ENCODE measurements at regions not wholly inside any gene's neighbourhood (a gene's known extent, or its start where the extent isn't known, plus 50 kb on each side); places are given as distances from the start of the nearest gene placed in this dataset.

DNA sequence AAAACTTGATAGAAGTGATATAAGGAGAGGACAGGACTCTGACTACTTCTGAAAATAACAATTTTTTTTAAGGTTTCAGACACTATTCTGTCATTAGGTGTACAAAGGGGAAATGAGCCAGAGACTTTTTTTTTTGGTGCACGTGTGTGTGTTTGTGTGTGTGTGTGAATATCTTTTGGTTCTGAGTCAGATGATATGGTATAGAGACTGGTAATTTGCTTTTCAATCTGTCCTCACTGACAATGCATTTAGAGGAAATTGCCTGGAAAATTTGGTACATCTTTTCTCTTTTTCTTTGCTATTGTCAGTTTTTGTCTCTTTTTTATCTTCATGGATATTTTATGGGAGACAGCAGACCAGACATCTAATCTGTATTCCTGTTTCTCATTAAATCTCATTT lies 59.3 kb downstream of the DDIT4L start:
- no peak for DNase-seq

DNA sequence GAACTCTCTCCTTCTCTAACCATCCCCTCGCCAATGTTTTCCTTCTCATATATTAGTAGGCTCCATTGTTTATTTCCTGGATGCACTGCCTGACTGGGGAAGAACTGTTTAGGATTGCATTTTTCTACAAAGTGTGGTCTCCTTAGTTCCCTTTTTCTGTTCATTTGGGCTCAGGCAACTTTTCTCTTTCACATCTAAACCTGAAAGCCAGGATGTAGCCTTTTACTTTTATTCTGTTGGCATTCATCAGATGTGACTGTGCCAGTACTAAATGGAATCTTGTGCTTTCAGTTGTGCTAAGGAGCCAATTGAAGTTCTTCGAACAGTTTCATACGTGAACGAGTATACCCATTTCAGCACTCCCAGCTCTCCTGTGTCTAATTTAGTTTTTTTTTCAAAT lies 59.8 kb downstream of the DDIT4L start:
- DNase-seq = no peak

DNA sequence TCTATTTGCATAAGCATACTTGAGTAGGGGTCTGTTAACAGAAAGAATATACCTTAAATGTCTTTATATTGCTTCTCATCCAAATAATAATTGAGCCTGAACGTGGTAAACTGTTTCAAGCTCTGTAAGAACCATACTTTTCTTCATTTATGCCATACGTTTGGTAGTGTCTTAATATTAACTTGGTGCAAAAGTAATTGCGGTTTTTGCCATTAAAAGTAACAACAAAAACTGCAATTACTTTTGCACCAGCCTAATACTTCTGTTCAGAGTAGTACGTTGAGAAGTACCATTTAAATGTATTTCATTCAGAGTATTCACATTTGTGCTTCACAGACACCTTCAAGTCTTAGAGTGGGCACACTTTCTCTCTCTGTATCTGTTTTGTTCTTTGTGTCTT lies 60.5 kb downstream of the DDIT4L start:
- no peak for DNase-seq

DNA sequence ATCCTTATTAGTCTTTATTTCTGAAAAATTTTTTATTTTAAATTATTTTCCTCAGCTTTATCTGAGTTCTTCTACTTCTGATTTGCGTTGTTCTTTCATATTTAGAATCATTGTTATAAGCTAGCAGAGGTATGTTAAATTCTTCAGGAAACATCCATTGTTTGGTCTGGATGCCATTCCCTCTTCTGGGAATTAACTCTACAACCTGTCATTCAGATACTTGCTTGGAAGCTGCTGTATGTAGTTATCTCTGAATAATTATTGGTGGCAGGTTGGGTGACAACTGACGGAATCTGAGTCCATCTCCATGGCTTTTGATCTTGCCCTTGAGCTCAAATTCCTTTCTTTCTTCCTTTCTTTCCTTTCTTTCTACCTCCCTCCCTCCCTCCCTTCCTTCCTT lies 61.9 kb downstream of the DDIT4L start:
- DNase-seq = no peak

DNA sequence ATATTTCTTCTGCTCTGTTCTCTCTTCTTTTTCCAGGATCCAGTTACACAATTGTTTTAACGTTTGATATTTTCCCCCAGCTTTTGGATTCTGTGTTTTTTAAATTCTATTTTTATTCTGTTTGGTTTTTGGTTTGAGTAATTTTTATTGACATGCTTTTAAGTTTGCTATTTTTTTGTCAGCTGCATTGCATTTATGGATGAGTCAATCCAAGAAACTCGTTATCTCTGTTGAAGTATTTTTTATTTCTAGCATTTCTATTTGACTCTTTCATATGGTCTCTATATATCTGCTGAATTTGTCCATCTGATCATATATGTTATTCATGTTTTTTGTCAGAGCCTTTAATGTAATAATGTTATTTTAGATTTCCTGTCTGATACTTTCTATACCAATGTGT lies 65.6 kb downstream of the DDIT4L start:
- DNase-seq = no peak

DNA sequence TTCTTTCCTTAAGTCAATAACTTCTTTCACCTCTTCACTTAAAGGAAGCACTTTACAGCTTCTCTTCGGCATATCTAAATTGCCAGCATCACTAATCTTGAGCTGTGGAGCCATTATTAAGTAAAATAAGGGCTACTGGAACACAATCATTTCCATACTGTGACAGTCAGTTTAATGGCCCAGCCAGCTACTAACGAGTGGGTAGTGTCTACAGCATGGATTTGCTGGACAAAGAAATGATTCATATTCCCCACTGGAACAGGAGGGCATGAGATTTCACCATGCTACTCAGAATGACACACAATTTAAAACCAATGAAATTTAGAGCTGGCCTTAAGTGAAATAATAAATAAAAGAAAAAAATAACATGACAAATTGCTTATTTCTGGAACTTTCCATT lies 72.1 kb downstream of the DDIT4L start:
- no peak for DNase-seq

DNA sequence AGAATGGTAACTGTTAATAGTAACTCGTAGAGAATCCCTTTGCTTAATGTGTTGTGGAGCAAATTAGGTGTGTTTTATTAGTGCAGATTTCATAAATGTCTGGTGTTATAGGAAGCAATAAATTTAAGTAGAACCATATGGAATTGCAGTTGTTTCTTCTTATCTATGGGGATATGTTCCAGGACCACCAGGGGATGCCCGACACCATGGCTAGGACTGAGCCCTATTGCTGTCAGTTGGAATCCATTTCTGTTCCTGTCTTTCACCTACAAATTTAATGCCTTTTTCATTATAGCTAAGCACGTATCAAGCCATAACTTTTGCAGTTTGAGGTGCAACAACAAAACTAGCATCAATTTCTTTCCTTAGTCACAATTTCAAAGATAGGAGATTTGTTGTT lies 72.5 kb downstream of the DDIT4L start:
- DNase-seq = no peak

DNA sequence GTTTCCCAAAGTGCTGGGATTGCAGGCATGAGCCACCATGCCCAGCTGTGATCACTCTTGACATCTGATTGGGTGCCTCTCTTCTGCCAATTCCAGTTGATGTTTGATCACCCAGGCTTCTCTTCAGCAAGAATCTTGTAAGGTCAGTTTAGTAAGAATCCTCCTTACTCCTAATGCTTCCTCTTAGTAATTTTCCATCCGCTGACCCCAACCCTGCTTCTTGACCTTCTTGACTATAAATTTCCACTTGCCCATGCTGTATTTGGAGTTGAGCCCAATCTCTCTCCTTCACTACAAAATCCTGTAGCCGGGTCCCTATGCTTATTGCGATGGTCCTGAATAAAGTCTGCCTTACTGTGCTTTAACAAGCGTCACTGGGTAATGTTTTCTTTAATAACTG lies 75.4 kb downstream of the DDIT4L start:
- DNase-seq = no peak

DNA sequence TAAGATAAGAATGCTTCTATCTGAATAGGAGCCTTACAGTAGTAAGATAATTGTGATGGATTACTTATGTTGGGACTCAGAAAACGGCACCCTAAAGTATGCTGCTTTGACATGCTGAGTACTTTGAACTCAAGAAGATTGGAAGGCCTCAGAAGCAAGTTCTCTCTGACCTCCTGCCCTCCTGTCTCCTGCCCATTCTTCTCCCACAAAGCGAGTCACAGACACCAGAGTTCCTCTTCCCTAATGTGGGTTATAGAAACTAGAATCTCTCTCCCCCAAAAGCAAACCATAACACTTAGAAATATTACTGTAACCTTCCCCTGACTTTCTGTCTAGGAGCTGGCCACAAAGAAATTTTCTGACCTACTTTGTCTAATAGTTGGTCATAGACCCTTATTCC lies 76.5 kb downstream of the DDIT4L start:
- DNase-seq = no peak

DNA sequence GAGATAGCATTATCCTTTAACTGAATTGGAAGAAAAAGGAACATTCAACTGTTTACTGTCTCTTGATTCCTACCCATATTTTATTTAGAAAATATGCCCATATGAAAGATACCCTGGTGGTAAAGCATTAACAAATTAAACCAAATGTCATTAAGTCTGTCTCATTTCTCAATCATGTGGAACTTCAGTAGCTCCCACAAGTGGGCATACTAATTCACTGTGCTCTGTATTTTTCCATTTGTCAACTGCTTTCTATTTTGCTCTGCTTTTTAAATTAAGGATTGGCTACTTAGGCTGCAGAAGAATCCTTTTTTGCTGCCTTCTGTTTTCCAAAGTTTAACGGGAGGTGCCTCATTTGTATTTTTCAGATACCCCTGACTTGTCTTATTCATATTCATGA lies 77.2 kb downstream of the DDIT4L start:
- DNase-seq = no peak

DNA sequence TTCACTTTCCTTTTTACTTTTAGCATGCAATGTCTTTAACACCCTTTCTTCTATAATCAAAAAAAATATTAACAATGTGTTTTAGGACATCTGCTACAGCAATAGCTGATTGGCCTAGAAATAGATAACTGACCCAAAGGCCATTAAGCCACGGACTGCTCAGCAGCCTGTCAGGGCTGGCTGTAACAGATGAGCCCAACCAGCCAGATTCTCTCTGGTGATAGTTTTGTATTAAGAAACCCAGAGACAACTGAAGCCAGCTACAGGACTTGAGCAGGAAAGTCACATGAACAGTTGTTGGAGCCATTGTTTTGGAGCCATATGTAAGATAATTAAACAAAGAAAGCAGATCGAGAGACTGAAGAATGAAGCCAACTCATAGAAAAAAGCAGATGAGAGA lies 80.3 kb downstream of the DDIT4L start:
- DNase-seq = no peak

DNA sequence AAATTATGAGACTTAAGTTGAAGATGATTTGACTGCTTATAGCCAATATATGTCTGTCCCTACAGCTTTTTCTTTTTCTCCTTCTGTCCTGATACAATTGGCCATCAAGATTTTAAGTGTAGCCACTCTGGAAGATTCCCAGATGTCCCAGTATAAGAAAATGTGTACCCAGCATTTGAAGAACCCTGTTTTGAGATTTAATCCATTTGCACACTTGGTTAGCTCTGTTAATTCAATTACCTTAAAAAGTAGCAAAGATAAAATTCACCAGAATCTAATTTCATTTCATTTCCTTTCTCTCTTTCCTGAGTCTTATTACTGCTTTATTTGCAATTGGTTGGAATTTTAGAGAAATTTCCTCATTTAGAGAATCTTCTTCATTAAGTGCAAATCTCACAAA lies 81.4 kb downstream of the DDIT4L start:
- DNase-seq = no peak

DNA sequence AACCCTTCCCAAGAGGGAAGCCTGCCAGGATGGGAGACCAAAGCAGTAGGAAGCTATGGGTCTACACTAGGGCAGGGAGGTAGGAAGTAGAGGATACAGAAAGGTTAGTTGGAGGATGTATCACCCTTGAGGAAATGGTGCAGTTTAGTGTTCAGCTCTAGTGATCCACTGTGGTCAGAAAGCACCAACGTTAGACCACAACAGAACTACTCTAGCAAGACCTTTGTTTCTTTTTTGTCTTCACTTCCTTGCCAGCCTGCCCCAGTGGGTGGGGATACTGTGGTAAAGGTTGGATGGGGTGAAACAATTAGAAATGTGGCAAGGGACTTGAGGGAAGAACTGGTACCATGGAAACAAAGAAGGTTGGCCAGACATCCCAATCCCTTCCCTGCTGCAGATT lies 83.3 kb downstream of the DDIT4L start:
- DNase-seq = no peak

DNA sequence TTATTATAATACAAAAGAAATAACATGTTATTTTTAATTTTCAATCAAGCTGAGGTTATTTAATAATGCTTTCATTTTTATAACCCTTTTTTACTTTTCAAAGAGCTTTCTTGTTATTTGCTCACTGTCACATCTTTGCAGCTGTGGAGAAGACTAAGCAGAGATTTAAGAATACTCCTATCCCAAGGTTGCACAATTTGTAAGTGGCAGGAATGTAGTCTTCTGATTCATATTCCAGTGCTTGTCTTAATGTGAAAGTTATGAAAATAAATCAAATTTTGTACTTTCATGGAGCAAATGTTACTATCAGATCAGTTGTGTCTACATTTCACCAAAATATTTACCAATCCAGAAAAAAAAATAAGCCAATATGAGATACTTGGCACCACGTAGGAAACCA lies 86.6 kb downstream of the DDIT4L start:
- DNase-seq = no peak

DNA sequence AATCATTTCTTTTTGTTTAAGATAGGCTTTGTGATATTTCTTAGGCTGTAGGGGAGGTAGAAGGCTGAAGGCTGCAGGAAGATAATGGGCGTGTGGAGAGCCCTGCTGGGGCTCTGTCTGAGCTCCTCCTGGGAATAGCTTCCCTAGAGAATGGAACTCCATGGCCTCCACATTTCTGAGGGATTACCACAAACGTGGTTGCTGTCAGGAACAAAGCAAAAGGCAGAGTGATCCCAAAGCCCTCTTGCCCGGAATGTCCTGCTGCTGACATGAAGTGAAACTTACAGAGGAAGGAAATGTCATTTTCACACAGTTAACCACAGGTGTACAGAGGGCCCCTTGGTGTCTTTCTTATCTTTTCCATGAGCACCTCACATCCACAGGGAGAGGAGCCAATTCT lies 89.3 kb downstream of the DDIT4L start:
- no peak for DNase-seq

DNA sequence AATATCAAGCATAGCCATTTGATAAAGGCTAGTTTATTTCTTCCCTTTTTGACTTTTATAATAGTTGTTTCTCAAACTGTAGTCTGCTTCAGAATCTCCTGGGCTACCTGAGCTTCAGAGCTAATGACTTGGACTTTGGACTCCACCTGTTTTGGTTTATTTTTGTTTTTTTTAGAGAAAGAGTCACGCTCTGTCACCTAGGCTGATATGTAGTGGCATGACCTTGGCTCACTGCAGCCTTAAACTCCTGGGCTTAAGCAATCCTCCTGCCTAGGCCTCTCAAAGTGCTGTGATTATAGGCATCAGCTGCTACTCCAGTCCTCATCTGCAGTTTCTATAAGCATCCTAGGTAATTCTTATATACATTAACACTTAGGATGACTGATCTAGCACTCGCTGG lies 90.5 kb downstream of the DDIT4L start:
- no peak for DNase-seq

DNA sequence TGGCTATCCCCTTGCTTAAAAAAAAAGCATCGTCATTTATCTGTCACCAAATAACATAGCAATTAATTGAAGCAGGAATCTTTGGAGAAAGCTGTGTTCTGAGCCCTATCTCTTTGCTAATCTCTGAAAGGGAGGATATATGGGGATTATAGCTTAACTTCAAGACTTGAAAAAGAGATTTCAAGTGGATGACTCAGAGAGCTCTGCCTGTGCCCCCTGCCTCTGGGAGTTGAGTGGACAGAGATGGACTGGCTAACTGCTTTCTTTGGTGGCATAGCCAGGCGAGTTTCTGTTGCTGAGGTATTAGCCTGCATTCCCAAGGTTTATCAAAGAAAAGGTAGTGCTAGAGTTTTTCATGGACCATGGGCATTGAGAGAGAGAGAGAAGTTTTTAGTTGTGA lies 91.6 kb downstream of the DDIT4L start:
- DNase-seq = no peak

DNA sequence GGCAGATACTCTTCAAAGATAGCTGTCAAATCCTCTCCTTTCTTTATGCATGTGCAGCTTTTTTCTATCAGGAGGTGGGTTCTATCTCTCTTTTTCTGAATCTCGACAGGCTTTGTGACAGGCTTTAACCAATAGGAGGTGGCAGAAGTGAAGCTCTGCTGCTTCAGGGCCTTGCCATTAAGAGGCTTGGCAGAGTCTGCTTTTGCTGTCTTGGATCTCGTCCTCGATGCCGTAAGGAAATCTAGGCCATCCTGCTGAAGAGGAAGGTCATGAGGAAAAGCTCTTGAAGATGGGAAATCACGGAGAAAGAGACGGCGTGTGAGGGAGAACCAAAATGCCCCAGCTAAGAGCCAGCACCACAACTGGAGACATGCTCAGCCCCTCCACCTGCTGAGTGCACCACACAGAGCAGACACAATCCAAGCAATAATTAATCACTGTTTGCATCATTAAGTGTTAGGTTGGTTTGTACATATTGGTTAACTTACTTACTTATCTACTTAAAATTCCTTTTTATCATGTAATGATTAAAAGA lies 92.2 kb downstream of the DDIT4L start:
- no peak for DNase-seq

DNA sequence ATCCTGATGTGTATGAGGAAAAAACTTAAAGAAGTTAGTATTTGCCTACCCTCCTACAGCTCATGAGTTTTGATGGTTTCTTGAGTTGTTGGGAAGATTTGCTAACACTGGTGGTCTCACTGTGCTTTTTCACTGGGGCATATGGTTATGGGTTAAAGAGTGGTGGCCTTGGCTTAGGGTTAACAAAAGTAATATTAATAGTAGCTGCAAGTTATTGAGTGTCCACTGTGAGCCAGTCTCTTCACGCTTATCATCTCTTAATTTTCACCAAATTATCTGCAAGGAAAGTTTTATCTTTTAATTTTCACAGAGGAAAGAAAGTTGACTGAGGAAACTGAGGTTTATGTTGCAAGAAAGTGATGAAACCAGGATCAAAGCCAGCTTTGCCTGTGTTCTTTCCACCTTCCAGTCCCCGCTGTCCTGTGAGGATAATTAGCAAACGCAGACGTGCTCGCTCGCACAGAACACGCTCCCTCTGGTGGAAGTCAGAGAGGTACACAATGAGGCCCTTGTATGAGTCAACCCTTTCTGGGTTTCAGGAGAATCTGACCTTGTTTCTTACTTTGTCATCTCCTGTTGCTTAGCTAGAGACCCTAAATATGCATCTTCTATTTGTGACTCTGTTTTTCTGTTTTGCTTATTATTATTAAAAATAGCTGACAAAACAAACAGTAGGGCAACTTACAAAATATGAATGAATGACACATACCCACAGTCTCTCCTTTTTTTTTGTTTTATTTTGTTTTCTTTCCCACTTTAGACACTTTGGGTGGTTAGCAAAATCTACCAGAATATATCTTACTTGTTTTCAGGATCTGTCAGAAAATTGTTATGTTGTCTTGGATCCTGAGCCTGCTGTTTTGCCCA lies 94.3 kb downstream of the DDIT4L start:
- peak; percentile 65 for DNase-seq

DNA sequence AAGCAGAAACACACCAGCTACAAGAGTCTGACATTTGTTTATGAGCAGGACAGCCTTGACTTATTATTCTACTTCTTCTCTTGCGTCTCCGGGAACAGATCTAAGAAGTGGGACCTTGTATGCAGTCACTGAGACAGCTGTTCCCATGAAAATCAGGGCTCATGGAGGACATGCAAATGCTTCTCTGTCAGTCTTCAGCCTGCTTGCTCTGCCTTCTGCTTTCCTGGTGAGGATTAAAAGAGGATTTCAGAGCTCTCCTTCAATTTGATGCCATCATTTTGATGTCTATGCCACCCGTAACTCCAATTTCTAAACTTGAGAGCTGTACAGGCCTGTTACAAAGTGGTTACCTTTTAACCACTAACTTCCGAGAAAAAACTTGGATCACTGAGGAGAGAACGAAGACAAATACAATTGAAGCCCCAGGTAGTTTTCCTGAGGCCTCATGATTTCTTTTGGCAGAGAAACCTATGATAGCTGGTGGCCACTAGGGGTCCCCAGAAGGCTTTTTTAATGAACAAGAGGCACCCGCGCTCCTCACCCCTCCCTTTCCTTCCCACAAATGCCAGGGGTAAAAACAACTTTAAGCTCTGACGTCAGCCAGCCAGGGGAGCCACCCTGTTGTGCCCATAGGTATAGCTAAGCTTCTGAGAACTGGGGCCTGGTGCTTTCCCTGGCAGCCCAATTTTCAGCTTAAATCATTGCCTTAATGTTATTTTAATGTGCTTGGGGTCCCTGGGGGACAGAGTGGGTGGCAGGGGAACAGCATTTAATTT lies 97.0 kb downstream of the DDIT4L start:
- peak; percentile 92 for DNase-seq

DNA sequence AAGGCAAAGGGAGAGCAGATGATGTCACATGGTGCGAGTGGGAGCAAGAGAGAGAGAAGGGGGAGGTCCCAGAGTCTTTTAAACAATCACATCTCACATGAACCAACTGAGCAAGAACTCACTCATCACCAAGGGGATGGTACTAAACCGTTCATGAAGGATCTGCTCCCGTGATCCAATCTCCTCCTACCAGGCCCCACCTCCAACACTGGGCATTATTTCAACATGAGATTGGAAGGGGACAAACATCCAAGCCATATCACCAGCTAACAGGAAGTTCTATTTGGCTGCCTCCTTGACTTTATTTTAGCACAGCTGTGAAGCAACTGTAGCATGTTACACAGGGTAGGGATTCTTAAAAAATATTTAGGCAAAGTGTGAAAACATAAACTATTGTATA lies 102.5 kb downstream of the DDIT4L start:
- no peak for DNase-seq

DNA sequence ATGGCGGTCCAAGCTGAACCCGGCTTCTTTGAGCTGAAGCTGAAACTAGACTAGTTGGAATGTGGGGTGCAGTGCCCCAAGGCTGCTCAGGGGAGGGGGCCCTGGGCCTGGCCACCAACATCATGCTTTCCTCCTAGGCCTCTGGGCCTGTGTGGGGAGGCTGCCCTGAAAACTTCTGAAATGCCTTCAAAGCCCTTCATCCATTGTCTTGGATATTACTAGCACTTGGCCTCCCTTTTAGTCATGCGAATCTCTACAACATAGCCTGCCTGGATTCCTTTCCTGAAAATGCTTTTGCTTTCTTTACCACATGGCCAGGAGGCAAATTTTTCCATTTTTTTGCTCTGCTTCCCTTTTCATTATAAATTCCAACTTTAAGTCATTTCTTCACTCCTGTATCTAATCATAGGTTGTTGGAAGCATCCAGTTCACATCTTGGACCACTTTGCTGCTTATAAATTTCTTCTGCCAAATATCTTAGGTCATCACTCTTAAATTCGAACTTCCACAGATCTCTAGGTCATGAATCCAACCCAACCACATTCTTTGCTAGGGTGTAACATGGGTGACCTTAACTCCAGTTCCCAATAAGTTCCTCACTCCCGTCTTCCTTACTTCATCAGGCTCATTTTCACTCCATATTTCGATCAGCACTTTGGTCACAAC lies 103.4 kb downstream of the DDIT4L start:
- DNase-seq = no peak

DNA sequence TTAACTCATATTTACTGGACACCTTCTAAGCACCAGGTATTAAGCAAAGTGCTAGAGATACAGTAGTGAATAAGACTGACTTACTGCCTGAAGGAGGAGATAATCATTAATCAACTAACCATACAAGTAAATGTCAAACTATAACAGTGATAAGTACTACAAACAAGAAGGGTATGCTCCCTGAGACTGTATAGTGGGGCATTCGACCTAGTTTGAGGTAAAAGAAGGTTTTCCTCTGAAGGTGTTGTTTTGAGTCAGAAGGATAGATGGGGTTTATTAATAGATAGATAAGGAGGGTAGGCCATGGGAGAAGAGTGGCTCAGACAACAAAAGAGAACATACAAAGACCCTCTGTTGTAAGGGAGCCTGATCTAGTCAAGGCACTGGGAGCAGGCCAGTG lies 105.4 kb downstream of the DDIT4L start:
- DNase-seq = no peak

DNA sequence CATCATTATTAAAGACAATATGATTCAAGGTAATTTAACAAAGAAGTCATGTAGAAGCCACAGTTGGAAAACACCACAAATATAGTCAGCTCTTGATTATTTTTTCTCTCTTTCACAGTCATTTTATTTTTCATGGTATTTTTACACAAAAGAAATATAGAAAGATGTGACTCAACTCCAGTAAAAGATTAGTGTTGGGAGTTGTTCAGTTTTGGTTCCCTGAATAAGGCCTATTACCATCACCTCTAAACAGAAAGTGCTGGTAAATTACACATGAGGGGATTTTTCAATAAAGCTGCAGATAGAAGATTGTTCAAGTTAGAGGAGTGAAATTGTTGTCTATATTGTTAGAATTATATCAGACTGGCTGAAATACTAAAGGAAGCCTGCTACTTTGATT lies 107.0 kb downstream of the DDIT4L start:
- no peak for DNase-seq

Data from hematopoietic multipotent progenitor cell treated with erythropoietin and hydrocortisone succinate and interleukin-3 and kit ligand, for 6 days (in vitro differentiated cells).